ENCODE measurements at regions not wholly inside any gene's neighbourhood (a gene's known extent, or its start where the extent isn't known, plus 50 kb on each side); places are given as distances from the start of the nearest gene placed in this dataset.

DNA sequence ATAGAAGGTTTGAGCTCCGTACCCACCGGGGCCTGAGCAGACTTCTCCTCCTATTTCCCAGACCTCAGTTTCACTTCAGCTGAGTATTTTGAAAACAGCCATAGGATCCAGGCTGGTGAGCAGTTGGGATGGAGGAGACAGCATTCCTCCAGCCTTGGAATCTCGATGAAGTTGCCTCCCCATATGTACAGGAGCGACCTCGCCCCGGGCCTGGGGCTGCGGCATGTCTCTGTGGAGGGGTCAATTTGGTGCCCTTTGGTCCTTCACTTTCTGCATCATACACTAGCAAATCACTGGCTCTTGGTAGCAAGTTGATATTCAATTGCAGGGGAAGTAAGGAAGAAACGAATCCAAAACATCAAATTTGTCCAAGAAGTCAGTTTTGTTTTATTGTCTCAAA, 402.0 kb upstream of the IRX4 start:
- no peak for DNase-seq

DNA sequence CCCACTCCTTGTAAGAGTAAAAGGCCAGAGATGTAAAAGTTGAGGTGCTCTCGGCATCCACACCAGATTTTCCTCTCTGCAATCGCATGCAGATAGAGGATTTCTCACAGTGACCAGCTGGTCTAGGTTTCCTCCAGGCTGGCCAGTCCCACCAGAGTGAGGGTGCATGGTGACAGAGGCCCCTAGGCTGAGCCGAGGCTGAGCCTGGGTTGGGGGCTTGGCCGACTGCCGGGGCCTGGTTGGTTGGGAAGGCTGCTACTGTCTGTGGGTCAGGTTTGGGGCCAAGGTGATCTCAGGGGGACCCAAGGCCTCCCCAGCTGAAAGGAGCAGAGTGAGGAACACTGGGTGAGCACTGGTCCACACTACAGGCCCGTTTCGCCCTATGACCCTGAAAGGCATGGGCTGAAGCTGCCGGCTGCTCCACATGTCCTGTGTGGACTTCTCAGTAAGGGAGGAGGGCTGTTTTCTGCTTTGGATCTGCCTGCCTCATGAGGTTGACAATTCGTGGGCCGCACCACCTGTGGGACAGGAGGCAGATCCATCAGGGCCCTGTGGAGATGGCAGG, 400.8 kb upstream of the IRX4 start:
- no peak for DNase-seq

DNA sequence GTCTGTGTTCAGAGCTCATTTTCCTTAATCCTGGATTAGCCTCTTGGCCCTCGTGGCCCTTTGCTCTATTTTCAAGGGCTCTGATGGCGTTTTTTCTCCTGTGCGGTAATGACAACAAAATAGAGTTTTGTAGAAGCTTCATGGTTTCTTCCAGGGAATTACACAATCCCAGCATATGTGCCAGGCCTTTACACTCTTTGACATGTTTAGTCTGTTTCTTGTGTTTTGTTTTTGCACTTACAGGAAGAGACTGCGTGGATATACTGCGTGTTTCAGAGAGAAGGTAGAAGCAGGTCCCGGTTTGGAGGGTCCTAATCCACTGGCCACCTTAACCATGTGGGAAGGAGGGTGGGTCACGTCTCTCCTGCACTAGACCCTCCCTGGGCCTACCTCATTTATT, 400.2 kb upstream of the IRX4 start:
- no peak for DNase-seq

DNA sequence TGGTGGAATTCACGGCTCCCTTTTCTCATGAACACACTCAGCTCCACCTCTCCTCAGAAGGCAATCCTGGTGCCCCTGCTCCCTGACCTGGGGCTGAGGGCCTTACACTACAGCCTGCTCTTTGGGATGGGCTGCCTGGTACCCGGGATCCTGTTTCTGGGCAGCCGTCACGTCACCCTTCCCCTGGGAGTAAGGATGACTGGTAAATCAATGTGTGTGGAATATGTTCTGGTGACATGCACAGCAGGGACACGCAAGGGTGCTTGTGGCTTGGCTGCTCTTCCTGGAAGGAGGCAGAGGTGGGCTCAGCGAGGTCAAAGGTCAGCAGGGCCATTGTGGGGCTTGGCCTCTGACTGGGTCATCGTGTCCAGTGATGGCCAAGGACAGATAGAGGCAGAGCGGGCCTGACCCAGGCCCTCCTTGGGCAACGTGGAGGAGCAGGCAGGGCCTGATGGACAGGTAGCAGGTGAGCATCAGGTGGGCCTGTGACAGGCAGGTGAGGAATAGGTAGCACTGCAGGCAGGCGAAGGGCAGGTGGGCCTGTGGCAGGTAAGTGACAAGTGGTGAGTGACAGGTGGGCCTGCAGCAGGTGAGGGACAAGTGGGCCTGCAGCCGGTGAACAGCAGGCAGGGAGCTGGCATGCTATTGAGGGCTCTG, 399.4 kb upstream of the IRX4 start:
- no peak for DNase-seq

DNA sequence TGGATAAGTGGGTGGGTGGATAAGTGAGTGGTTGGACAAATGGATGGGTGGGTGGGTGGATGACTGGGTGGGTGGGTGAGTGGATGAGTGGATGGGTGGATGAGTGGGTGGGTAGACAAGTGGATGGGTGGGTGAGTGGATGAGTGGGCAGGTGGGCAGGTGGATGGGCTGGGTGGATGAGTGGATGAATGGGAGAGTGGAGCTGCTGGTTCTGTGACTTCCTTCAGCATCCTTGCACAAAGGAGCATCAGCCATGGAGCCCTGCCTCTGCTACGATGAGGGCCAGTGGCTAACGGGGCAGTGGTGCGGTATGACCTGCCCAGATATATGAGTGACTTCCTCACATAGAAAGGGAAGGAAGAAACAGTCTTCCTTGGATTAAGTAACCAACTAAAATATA, 398.7 kb upstream of the IRX4 start:
- no peak for DNase-seq

DNA sequence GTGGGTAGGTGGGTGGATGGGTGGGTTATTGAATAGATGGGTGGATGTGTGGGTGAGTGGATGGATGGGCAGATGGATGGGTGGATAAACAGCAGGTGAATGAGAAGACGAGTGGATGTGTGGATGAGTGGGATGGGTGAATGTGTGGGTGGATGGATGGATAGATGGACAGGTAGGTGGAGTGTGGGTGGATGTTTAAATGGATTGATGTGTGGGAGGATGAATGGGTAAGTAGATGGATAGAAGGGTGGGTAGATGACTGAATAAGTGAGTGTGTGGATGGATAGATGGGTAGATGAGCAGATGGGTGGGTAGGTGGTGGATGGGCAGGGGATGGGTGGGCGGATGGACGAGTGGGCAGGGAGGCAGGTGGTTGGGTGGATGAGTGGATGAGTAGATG, 397.6 kb upstream of the IRX4 start:
- no peak for DNase-seq

DNA sequence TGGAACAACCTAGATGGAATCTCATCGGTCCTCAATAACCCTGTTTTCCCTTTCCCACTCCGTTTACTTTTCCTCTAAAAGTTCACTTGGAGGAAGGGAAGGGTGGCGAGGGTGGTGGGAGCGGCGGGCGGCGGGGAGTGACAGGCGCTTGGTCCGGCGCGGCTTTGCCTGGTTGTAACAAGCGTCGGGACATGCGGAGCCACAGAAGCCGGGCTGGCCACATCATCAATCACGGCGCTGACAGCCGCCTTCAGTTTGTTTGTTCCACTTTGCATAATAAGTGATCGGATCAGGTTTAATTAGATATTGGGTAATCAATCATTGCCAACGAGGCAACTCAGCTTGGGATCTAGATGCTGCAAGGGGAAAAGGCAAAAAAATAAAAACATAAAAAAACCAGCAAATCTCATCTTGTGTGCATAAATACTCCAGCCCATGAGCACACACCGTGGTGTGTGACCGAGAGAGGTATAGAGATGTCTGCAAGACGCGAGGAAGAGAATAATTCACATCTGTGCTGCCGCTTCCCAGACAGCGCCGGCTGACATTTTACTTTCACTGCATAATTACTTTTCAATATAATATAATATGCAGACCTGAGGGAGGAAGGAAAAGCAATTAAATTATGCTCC, 396.2 kb upstream of the IRX4 start:
- DNase-seq = no peak

DNA sequence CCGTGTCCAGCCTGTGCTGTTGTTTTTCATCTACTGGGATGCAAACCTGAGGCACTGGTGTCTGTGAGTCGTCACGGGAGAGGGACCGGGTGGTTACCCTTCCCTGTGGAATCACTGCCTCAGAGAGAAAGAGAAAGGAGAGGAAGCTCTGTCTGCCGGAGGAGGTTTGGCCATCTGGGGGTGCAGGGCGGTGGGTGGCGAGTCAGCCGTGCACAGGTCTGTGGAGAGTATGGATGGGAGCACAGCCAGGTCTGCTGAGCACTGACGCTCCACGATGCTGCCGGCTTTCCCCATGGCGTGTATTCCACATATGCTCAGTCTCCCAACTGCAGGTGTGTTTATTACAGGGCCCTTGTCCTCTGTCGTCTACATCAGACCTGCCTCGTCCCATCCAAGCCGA, 395.2 kb upstream of the IRX4 start:
- no peak for DNase-seq

DNA sequence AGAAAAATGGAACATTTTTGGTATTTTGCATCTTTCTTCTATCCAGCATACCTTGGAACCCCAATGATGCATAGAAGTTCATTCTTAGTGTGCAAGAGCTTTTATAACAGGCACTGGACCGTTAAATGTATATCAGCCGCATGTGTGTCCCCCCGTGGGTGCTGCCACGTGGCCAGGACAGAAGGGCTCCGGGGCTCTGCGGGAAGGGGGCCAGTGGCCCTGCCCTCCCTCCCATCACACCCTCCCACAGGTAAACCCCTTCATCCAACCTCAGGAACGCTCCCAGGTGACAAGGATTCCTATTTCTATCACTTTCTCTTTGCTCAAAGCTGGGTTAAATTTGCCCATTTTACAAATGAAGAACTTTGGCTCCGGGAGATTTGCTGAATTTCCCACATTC, 393.4 kb upstream of the IRX4 start:
- DNase-seq = no peak

DNA sequence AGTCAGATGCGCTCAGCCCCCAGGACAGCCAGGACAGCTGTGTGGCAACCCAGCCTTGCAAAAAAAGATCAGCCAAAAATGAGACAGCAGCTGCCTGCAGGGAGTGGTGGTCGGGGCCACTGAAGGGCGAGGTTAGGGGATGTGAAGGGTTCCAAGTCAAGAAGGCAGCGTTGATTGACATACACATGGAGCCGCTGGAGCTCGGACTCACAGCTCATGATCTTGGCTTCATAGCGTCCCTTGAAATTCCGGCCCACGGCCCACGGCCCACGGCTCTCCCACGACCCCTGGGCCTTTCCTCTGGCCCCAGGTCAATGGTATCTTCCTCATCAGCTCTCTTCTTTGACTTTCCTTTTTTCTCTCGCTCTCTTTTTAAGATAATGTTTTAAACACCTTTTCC, 390.0 kb upstream of the IRX4 start:
- DNase-seq = no peak

DNA sequence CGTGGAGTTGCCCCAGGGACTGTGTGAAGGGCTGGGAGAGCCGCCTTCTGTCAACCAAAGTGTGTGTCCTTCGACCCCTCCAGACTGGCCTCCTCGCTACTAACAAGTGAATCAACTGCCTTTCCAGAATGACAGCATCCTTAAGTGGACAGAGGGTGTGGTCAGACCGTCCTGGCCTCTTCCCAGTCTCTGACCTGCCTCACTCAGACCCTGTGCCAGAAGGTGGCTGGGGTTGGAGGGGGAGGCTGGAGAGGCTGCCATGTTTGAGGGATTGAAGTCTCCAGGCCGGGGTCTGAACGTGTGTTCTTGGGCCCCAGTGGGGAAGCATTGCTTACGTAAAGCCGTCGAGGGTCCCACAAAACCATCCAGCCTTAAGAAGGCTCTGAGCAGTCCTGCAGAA, 389.3 kb upstream of the IRX4 start:
- DNase-seq = no peak

DNA sequence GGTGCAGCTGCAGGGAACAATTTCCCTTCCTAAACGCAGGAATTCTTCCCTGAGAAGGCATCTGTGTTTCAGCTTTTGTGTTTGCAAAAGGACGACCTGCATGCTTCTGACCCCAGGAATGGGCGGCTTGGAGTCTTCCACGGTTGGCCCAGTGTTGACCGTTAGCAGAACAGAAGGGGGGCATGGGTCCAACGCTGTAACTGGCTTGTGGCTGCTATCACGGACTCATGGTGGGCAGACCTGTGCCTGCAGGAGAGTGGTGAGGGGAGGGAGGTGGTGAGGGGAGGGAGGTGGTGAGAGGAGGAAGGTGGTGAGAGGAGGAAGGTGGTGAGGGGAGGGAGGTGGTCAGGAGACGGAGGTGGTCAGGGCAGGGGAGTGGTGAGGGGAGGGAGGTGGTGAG, 388.6 kb upstream of the IRX4 start:
- DNase-seq = no peak

DNA sequence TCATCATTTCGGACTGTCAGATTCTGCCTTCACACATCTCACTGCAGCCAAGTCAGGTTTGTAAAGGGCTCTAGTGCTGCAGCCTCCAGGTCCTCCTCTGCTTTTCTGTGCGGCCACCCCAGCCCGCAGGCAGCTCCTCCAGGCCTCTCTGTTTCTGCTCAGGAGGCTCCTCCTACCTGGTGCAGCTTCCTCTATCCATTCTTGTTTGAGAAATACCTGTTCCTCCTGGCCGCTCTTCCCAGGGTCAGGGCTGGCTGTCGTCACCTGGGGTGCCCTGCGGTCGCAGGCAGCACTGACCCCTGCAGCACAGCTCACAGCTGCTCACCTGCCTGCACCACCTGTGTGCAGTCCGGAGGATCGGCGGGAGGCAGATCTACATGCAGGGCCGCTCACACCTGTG, 387.7 kb upstream of the IRX4 start:
- no peak for DNase-seq

DNA sequence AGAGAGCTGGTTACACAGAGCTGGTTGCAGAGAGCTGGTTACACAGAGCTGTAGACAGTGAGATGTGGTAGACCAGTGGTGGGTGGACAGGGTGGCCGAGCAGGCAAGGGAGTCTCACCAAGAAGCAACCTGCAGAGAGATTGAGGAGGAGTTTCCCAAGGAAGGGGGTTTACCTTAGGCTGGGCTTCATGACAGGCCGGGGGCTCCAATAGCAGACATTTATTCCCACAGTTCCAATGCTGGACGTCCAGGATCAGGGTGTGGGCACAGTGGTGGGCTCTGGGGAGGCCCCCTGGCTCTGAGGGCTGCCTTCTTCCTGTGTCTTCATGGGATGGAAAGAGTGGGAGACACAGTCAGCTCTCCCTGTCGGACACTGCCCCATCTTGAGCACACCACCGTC, 386.9 kb upstream of the IRX4 start:
- DNase-seq = no peak

DNA sequence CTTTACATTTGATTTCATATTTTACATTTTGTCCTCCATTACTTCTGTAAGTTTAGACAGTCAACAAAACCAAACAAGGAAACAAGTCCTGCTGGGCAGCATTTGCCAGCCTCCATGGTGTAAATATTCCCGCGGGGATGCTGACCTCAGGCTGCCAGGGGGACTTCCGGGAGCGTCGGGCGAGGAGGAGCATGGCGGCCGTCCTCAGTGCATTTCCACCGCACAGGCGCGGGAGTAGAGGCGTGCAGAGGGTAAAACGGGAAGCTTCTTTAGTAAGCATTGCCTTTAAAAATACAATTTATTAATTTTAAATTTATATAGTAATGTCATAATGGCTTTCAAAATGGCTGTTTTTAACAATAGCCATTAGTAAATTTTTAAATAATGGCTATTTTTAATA, 385.3 kb upstream of the IRX4 start:
- no peak for DNase-seq

DNA sequence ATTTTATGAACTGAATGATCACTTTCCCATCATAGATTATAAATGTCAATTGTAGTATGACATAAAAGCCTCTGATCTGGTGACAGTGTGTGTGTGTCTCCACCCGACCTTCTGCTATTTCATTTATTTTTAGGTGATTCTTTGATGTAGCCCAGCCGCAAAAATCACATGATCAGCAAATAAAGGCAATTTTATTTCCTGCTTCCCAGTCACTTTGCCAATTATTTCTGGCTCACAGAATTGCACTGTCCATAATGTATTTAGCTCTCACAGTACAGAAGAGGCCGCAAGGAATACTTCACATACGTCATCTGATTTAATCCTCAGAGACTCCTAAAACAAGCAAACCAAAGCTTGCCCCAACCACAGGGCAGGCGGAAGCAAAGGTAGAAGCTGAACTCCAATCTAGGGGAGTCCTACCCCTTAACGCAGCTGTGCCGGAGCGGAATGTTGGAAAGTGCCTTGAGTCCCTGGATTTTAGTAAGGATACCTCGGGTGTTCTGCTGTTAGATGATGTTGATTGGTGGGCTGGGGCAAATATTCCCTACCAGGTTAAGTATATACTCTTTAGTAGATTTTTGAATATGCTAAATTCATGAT, 384.0 kb upstream of the IRX4 start:
- DNase-seq = no peak

DNA sequence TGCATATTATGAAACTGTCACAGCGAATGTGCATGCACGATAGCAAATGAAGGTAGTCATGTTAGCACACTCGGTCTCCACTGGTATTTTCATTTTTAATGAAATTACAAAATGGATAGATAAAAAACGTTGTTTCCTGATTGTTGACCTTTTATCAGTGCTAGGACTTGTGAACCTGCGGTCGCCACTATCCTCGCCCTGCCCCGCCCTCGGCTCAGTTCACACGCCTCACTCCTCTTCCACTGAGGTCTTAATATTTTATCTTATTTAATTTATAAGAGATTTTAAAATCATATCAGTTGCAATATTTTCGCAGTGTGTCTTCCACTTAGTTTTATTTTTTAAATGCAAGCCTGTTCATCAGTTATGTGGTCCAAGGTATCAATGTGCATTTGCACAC, 382.6 kb upstream of the IRX4 start:
- DNase-seq = no peak

DNA sequence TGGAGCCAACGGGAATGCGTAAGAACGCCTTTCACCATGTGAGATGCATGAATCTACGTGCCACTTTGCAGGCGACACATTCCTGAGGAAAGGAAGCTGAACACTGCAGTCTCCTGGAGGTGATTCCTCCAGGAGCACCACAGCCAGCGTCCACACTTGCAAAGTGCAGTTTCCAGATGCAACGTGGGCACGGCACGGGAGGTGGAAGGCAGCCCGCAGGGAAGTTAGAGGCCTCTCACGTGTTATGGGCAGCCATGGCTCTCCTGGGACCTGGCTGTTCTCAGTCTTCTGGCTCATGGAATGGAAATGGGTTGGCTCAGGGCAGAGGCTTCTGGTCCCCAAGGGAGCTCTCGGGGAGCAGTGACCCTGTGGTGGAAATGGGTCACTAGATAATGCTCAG, 381.0 kb upstream of the IRX4 start:
- DNase-seq = no peak

DNA sequence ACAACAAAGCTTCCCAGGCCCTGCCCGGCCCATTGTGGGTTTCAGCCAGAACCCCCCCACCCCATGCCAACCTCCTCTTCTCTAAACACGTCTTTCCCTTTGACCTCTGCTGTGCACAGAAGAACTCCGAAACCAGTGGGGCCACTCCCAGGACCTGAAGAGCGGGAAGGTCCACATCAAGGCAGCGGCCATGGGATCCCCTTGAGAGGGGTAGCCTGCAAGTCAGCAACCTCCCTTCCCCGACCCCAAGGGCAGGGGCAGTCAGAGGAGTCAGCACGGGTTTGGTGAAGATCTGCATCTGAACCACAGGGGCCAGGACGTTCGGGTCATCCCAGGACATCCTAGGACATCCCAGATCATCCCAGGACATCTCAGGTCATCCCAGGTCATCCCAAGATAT, 379.9 kb upstream of the IRX4 start:
- no peak for DNase-seq

DNA sequence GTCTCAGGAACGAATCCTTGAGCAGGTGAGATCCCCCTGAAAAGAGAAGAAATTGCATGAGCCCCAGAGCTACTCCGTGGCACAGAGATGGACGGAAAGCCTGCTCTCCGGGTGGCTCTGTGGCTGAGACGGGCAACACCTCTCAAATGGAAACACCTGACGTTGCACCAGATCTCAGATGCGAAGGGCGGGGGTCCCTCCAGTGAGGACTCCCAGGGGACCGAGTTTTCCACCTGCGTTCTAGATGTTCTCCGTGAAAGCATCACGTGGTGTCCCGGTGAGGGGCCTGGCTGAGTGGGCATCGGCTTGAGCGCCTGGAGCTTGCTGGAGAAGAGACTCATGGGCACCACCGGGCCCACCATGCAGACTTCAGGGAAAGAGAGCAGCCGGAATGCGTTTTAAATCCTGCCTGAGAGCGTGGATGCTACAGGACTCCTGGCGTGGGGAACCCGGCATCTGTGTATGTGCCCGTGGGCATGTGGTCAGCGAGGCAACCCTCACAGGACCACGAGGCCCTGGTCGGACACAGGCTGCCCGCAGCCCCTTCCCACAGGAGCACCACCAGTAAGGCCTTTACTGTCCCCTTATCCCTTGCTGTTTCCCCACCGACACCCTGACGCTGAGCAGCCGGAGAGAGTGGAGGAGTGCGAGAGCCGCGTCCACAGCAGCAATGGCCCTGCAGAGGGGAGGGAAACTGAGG, 378.4 kb upstream of the IRX4 start:
- no peak for DNase-seq

DNA sequence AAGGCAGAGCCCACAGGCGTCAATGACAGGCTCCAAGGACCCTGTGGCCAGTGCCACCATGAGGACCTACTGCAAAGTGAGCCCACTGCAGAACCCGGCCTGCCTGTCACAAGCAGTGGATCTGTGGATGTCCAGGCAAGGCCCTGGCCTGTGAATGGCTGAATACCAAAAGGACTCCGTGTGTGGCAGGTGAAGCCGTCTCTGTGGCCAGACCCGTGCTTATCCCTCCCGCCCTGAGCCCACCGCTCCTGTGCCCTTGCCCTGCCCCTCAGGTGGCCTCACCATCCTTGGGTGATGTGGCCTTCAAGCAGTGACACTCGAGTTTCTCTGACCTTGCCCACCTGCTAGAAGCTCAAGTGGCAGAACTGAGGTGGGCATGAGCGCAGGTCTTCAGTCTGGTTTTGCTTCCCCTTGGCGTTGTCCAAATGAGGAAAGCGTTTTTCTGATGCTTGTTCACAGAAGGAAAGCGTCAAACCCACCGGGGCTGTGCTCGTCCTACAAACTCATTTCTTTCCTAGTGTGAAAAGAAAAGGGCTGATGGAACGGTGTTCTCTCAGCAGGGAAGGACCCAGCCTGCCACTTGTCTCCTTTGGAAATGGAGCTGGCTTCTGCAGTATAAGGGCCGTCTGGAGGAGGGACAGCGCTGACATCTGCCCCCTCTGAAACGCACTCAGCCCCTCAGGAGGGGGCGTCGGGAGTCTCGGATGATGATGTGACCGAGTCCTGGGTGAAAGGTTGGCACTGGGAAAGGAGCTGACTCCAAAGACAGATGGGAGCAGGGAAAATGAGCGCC, 377.7 kb upstream of the IRX4 start:
- no peak for DNase-seq

DNA sequence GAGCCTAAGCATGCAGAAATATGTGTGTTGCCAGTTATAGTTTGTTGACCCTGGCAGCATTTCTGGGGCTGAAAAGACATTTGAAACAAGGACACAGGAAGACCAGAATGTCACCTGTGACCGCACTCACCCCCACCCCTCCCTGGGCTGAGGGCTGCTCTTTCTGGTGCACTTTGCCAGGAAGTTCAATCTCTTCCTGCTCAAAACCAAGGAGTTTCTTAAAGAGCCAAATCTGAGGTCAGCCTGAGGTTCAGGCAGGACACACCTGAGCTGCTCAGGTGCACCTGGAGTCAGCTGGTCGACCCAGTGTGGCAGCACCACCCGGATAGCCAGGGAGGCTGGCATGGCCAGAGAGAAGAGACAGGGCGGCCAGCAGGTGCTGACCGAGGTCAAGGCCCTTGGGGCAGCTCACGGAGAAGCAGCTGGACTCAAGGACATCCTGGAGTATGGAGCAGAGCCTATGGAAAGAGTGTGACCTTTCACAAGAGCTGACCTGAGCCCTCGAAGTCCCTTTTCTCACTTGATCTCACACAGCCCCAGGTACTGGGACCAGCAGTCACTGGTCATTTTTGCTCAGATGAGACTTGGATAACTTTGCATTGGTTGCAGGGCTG, 376.9 kb upstream of the IRX4 start:
- DNase-seq = no peak

DNA sequence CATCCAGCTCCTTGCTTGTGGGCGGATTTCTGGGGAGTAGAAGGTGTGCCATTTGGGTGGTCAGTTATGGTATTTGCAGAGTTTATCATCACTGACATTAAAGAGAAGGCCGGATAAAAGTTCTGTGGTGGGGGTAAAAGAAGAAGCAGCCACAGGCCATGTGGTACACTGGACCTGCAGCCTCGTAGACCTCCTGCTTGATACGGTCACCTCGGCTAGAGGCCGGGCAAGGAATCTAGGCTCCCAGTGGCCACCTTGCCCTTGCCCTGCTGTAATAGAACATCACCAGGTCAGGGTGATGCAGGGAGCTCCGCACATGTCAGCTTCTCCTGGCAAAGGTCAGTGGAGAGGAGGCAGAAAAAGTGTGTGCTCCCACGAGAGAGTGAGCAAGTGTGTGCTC, 376.1 kb upstream of the IRX4 start:
- DNase-seq = no peak
